GM12872 (cell line): ENCODE measurements at regions not wholly inside any gene's neighbourhood (a gene's known extent, or its start where the extent isn't known, plus 50 kb on each side); places are given as distances from the start of the nearest gene placed in this dataset.

Source experiments
- TF ChIP-seq, protein P1 (sequence below): IDR thresholded peaks from 3 replicates; pipeline ENCODE4 v1.5.1; 2011; ENCODE audit warnings: low read depth, mild to moderate bottlenecking, low read length, moderate library complexity; ENCODE audit not compliant: insufficient read depth

DNA sequence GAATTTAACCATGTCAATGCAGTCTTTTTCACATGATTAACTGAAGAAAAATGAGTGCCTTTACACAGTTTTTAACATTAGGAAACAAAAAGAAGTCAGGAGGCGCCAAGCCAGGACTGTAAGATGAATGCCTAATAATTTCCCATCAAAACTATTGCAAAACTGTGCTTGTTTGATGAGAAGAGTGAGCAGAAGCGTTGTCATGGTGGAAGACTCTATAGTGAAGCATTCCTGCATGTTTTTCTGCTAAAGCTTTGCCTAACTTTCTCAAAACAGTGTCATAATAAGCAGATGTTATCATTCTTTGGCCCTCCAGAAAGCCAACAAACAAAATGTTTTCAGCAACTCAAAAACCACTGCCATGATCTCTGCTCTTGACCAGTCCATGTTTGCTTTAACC is 156.8 kb upstream of the CDIN1 start:
- TF ChIP-seq, protein P1, sequence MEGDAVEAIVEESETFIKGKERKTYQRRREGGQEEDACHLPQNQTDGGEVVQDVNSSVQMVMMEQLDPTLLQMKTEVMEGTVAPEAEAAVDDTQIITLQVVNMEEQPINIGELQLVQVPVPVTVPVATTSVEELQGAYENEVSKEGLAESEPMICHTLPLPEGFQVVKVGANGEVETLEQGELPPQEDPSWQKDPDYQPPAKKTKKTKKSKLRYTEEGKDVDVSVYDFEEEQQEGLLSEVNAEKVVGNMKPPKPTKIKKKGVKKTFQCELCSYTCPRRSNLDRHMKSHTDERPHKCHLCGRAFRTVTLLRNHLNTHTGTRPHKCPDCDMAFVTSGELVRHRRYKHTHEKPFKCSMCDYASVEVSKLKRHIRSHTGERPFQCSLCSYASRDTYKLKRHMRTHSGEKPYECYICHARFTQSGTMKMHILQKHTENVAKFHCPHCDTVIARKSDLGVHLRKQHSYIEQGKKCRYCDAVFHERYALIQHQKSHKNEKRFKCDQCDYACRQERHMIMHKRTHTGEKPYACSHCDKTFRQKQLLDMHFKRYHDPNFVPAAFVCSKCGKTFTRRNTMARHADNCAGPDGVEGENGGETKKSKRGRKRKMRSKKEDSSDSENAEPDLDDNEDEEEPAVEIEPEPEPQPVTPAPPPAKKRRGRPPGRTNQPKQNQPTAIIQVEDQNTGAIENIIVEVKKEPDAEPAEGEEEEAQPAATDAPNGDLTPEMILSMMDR = no peak

DNA sequence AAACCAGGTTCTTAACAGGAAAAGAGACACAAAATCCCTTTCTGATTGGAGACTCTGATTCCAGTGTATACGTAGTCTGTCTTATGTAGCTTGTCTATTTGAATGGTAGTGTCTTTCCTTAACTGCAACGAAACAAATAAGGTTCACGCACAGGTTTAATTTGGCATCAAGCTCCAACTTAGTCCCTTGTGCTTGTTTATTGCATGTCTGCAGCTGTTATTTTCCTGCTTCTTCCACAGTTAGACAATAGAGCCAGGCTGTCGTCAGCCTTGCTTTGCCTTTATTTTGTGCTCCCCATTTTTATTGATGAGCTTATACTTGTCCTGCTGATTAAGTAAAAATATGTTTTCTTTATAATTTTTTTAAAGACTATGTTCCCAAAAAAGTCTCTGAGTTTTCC is 152.7 kb upstream of the CDIN1 start:
- TF ChIP-seq, protein P1 = no peak

DNA sequence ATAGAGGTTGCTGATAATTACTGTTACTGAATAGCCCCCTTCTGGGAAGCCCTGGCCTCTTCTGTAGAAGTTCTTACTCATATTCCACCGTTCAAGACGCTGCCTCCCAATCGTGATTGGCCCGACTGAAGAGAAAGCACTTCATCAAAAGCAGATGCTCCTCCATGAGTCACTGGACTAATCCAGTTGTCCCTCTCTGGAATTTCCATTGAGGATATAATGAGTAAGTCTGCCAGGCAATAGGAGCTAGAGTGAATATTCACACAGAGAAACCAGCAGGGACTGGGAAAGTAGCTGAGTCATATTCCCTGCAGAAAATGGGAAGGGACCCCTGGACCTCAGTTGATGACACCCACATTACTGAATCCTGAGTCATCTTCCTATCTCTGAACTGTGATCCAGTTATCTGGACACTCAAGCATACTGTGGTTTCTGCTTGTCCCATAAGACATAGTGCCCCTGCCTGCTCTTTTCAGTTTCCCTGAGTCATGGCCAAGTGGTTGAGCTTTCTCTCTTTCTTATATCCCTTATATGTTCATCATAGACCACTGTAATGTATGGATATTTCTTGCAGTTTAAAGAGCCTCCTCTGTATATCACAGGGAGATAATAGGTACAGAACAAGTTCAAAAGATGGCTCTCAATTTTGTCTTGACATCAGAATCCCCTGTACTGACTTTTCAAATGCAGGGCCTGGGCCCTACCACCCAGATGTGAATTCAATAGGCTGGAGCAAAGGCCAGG is 151.2 kb upstream of the CDIN1 start:
- TF ChIP-seq, protein P1 = no peak

DNA sequence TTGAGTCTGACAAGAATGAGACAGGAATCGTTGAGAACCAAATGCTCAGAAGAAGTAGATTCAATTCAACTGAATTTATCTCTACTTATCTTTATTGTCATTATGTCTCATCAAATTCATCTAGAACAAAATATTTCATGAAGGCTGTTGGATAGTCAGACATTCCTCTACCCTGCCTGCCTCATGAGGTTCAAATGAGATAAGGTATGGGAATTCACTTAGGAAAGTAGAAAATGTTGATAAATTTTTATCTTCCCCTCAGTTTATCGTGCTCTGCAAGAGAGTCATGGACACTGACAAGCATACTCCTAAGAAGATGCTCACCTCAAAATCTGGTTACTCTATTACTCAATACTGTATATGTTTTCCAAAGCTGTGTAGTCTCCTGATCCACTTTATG is 149.7 kb upstream of the CDIN1 start:
- TF ChIP-seq, protein P1 = no peak

DNA sequence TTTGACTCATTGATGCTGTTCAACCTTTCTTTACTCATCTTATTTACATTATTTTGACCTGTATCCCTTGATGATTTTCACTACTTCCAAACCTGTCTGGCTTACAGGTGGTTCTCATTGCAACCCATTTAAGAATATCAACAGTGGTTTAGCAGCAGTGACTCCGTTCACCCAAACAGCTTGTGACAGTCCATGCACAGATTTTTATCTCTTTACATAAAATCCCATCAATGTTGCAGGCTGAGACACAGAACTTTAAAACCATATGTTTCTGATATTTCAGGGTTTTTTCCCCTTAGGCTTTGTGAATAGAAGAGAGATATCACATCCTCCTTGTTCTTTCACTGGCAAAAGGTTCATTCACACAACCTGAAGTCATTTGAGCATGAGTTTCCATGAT is 149.1 kb upstream of the CDIN1 start:
- TF ChIP-seq, protein P1 = no peak

DNA sequence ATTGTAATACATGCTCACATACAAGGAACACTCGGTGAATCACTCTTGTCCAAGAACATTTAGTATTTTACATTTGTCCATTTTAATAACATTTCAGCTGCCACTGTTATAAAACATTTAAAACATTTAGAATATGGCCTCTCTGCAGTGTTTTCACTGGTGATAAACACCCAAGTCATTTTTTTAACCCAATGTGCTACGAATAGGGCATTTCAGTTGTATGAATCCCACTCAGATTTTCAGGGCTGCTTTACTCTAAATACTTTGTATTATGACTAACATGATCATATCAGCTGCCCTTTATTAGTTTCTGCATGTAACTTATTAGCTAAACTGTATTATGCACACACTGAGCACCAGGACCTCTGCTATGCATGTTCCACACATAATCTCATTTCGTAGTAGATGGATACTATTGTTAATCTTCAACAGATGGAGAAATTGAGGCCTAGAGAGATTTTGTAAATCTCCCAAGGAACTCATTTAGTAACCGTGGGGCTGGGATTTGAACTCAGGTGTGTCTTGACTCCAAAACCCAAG is 148.6 kb upstream of the CDIN1 start:
- TF ChIP-seq, protein P1 = no peak

DNA sequence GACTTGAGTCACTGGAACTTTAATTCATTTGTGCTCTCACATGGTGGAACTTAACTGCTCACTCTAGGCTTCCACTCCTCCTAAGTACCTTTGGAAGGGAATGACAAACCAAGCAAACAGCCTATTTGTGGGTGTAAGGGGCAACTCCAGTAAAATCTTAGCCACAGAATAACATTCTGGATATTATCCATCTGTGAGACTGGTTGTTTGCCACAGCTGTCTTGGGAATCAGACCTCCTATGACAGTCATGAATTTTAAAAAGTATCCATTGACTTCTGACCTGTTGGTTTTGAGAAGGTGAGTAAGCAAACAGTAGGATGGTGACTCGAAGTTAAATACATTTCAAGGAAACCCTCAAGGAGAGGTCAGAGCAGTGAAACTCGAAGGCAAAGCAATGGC is 147.3 kb upstream of the CDIN1 start:
- TF ChIP-seq, protein P1 = no peak
